ENCODE measurements at regions not wholly inside any gene's neighbourhood (a gene's known extent, or its start where the extent isn't known, plus 50 kb on each side); places are given as distances from the start of the nearest gene placed in this dataset.
"Not testable (repeated sequence)": the region's sequence is repeated elsewhere in the genome, so short reads cannot be mapped to it uniquely, and the experiment has no call there.

DNA sequence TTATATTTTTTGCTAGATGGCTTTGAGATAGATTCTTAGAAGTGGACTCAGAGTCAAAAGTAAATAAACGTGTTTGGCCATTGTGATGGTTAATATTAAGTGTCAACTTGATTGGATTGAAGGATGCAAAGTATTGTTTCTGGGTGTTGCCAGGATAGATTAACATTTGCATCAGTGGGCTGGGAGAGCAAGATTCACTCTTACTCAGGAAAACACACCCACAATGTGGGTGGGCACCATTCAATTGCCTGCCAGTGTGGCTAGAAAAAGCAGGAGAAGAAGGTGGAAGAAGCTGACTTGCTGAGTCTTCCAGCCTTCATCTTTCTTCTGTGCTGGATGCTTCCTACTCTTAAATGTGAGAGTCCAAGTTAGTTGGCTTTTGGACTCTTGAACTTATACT is 368.4 kb upstream of the TSPY2 start:
- H3K4ac ChIP-seq (replicated peaks; ENCODE audit: insufficient read length, low read depth, low read length); H2BK120ac ChIP-seq (replicated peaks; ENCODE audit: low read depth, low read length); H3K23me2 ChIP-seq (ENCODE audit: low read depth, low read length); H3K27me3 ChIP-seq (replicated peaks in 1 of 4; ENCODE audit: control insufficient read depth in 3 of 4, extremely low read depth in 1 of 4, insufficient read depth in 3 of 4, low read length in 3 of 4); H4K5ac ChIP-seq (ENCODE audit: insufficient read length, low read depth, low read length); H3K18ac ChIP-seq (ENCODE audit: extremely low read depth, low read length); H3K9me3 ChIP-seq (ENCODE audit: insufficient read depth in 2 of 2, low read depth in 1 of 2, low read length in 1 of 2); H3K79me1 ChIP-seq (ENCODE audit: low read depth, low read length); H2BK20ac ChIP-seq (ENCODE audit: low read length); H3K27ac ChIP-seq (ENCODE audit: low read depth, low read length); H3K36me3 ChIP-seq (ENCODE audit: control insufficient read depth in 2 of 4, insufficient read depth in 4 of 4, low read length in 3 of 4); H4K20me1 ChIP-seq (replicated peaks in 1 of 2; ENCODE audit: control insufficient read depth in 1 of 2, insufficient read depth in 2 of 2, low read length in 2 of 2); DNase-seq (ENCODE audit: low read depth in 1 of 2, low spot score in 2 of 2); H3K4me3 ChIP-seq (ENCODE audit: extremely low read depth in 1 of 4, insufficient read depth in 2 of 4, low read depth in 3 of 4, low read length in 4 of 4); FAIRE-seq; H2BK12ac ChIP-seq (ENCODE audit: low read depth, low read length); H2BK15ac ChIP-seq (ENCODE audit: low read length); H4K8ac ChIP-seq (ENCODE audit: extremely low read depth, insufficient read depth, low read length); H3K23ac ChIP-seq (ENCODE audit: insufficient read length); H3K14ac ChIP-seq (ENCODE audit: insufficient read length); H2AK5ac ChIP-seq (ENCODE audit: low read depth, low read length); H3K56ac ChIP-seq (replicated peaks; ENCODE audit: insufficient read length, low read depth, low read length); H2AFZ ChIP-seq (ENCODE audit: low read length); H3K4me2 ChIP-seq (ENCODE audit: insufficient read depth in 1 of 2, low read depth in 2 of 2, low read length in 2 of 2); H3K4me1 ChIP-seq (replicated peaks in 1 of 4; ENCODE audit: control insufficient read depth in 3 of 4, insufficient read depth in 4 of 4, low read length in 3 of 4); H3K79me2 ChIP-seq (ENCODE audit: control insufficient read depth in 1 of 2, insufficient read depth in 2 of 2, low read length in 2 of 2); H3K9ac ChIP-seq (replicated peaks in 1 of 4; ENCODE audit: extremely low read depth in 1 of 4, low read depth in 3 of 4, low read length in 3 of 4); H4K91ac ChIP-seq (replicated peaks; ENCODE audit: insufficient read length, low read length); CTCF ChIA-PET (ENCODE audit: partially characterized antibody); POLR2A ChIA-PET (ENCODE audit: partially characterized antibody); H2BK5ac ChIP-seq (ENCODE audit: low read depth, low read length): not testable (repeated sequence)
- WGBS, 2 experiments (ENCODE audit: extremely low coverage in 1 of 2, insufficient coverage in 1 of 2, insufficient read length in 1 of 2, insufficient replicate concordance in 2 of 2, low coverage in 1 of 2, low lambda C conversion rate in 2 of 2, missing lambda C conversion rate in 1 of 2), result no CpG with 5 or more reads among the region's 1 CpG

Data from H1 (cell line).